NCI-H128 (cell line): ENCODE measurements at regions not wholly inside any gene's neighbourhood (a gene's known extent, or its start where the extent isn't known, plus 50 kb on each side); places are given as distances from the start of the nearest gene placed in this dataset.
A peak's percentile ranks its signal among the peaks of the same experiment; 100 is the strongest.

Experiments
- DNase-seq: peaks from one replicate; lab custom pipeline; 2025; ENCODE audit not compliant: unreplicated experiment; lab: John Stamatoyannopoulos, UW

GRCh38 chr3:43948013-43948412 lies 257.3 kb downstream of the ABHD5 start:
- DNase-seq: no peak

- no peak for DNase-seq
These were observed 258.9 kb downstream of the ABHD5 start for GRCh38 chr3:43949594-43949993.

- DNase-seq: no peak
These were observed 260.0 kb downstream of the ABHD5 start for GRCh38 chr3:43950775-43951174.

GRCh38 chr3:43951813-43952212 lies 261.1 kb downstream of the ABHD5 start:
- no peak for DNase-seq

- DNase-seq: no peak
These were observed 262.6 kb downstream of the ABHD5 start for GRCh38 chr3:43953380-43953779.

GRCh38 chr3:43953814-43954692 lies 263.3 kb downstream of the ABHD5 start:
- no peak for DNase-seq

GRCh38 chr3:43956945-43957344 lies 266.2 kb downstream of the ABHD5 start:
- no peak for DNase-seq

GRCh38 chr3:43957553-43957952 lies 266.8 kb downstream of the ABHD5 start:
- no peak for DNase-seq

- DNase-seq: no peak
These were observed 267.4 kb downstream of the ABHD5 start for GRCh38 chr3:43958005-43958770.

GRCh38 chr3:43958973-43959372 lies 268.2 kb downstream of the ABHD5 start:
- DNase-seq: no peak

GRCh38 chr3:43959498-43960447 lies 269.0 kb downstream of the ABHD5 start:
- no peak for DNase-seq

GRCh38 chr3:43960448-43960840 lies 269.7 kb downstream of the ABHD5 start:
- no peak for DNase-seq

- DNase-seq: no peak
These were observed 271.3 kb downstream of the ABHD5 start for GRCh38 chr3:43962043-43962442.

- no peak for DNase-seq
These were observed 272.5 kb downstream of the ABHD5 start for GRCh38 chr3:43963208-43963607.

- DNase-seq: no peak
These were observed 273.9 kb downstream of the ABHD5 start for GRCh38 chr3:43964640-43965039.

- no peak for DNase-seq
These were observed 274.9 kb downstream of the ABHD5 start for GRCh38 chr3:43965656-43966055.

- DNase-seq: no peak
These were observed 275.4 kb downstream of the ABHD5 start for GRCh38 chr3:43966126-43966525.

GRCh38 chr3:43966530-43966929 lies 275.2 kb upstream of the TOPAZ1 start:
- no peak for DNase-seq

- peak; percentile 36 for DNase-seq
These were observed 273.2 kb upstream of the TOPAZ1 start for GRCh38 chr3:43968465-43968864.

- DNase-seq: no peak
These were observed 271.7 kb upstream of the TOPAZ1 start for GRCh38 chr3:43969944-43970343.

GRCh38 chr3:43970351-43970750 lies 271.3 kb upstream of the TOPAZ1 start:
- DNase-seq: no peak
